OCI-LY3 (cell line): ENCODE measurements at regions not wholly inside any gene's neighbourhood (a gene's known extent, or its start where the extent isn't known, plus 50 kb on each side); places are given as distances from the start of the nearest gene placed in this dataset.

Experiments
- EZH2phosphoT487 ChIP-seq: fragments of 200-600 bp; shearing (Covaris generic); IDR thresholded peaks from 2 replicates; pipeline ENCODE4 v1.6.1; 2018; ENCODE audit warnings: antibody characterized with exemption, mixed run types, low read depth
- TF ChIP-seq, protein P1 (sequence below): fragments of 200-600, 300-600 bp; sonication (generic); IDR thresholded peaks from 2 replicates; pipeline ENCODE4 v1.5.1; 2014; ENCODE audit warnings: antibody characterized with exemption, low read length, low read depth

GRCh38 chr12:126949558-126949957, 1317.4 kb upstream of the TMEM132C start:
- TF ChIP-seq, protein P1, sequence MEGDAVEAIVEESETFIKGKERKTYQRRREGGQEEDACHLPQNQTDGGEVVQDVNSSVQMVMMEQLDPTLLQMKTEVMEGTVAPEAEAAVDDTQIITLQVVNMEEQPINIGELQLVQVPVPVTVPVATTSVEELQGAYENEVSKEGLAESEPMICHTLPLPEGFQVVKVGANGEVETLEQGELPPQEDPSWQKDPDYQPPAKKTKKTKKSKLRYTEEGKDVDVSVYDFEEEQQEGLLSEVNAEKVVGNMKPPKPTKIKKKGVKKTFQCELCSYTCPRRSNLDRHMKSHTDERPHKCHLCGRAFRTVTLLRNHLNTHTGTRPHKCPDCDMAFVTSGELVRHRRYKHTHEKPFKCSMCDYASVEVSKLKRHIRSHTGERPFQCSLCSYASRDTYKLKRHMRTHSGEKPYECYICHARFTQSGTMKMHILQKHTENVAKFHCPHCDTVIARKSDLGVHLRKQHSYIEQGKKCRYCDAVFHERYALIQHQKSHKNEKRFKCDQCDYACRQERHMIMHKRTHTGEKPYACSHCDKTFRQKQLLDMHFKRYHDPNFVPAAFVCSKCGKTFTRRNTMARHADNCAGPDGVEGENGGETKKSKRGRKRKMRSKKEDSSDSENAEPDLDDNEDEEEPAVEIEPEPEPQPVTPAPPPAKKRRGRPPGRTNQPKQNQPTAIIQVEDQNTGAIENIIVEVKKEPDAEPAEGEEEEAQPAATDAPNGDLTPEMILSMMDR: no peak
- no peak for TF ChIP-seq EZH2phosphoT487
